ENCODE measurements at regions not wholly inside any gene's neighbourhood (a gene's known extent, or its start where the extent isn't known, plus 50 kb on each side); places are given as distances from the start of the nearest gene placed in this dataset.

DNA sequence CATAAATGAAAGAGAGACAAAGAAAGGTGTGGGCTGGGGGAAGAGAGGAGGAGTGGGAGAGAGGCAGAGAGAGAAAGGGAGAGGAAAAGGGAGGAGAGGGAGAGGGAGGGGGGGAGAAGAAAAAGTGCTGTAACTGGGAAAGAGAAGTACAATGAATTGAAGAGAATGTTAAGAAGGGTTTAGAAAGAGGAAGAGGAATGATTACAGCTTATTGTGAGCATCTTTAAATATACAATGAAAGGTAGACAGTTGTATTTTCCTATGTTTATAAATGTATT is 229.1 kb upstream of the PMFBP1 start:
- TF ChIP-seq RAD21 (IDR thresholded peaks at IDR 0.05 in 1 of 2, conservative IDR thresholded peaks at IDR 0.05 in 1 of 2; ENCODE audit: low read depth in 2 of 2, low read length in 2 of 2) = no peak
- no peak for TF ChIP-seq MAFK (IDR thresholded peaks at IDR 0.05; ENCODE audit: low read depth, low read length)
- TF ChIP-seq E2F6 (IDR thresholded peaks at IDR 0.05) = no peak
- TF ChIP-seq SP2 (IDR thresholded peaks at IDR 0.05; ENCODE audit: low read length) = no peak
- no peak for TF ChIP-seq CTCF (IDR thresholded peaks at IDR 0.05; ENCODE audit: control extremely low read depth in 1 of 3, insufficient read depth in 1 of 3, low read depth in 1 of 3, low read length in 3 of 3)
- no peak for TF ChIP-seq RBBP5 (IDR thresholded peaks at IDR 0.05; ENCODE audit: borderline replicate concordance, low read depth, low read length)
- TF ChIP-seq RFX5 (IDR thresholded peaks at IDR 0.05; ENCODE audit: borderline replicate concordance, low read depth, low read length) = no peak
- TF ChIP-seq SP1 (IDR thresholded peaks at IDR 0.05; ENCODE audit: low read depth, low read length) = no peak
